Muscle of arm (tissue), 1 donor: ENCODE measurements at regions not wholly inside any gene's neighbourhood (a gene's known extent, or its start where the extent isn't known, plus 50 kb on each side); places are given as distances from the start of the nearest gene placed in this dataset.

Experiments used
- DNase-seq: peaks from one replicate; pipeline ENCODE4 v3.0.0-alpha.2; 2013

GRCh38 chr1:228975238-228975907 is 240.1 kb downstream of the RHOU start:
- DNase-seq = no peak

GRCh38 chr1:228976316-228976715 is 241.0 kb downstream of the RHOU start:
- no peak for DNase-seq

- DNase-seq = no peak
Measured at GRCh38 chr1:228977307-228977706, 242.0 kb downstream of the RHOU start.

- no peak for DNase-seq
Measured at GRCh38 chr1:228977741-228978140, 242.5 kb downstream of the RHOU start.

GRCh38 chr1:228978484-228979324 is 243.4 kb downstream of the RHOU start:
- peak; percentile 66 for DNase-seq

- DNase-seq = no peak
Measured at GRCh38 chr1:228979325-228979699, 244.0 kb downstream of the RHOU start.

GRCh38 chr1:228979774-228980173 is 244.5 kb downstream of the RHOU start:
- DNase-seq = no peak

- no peak for DNase-seq
Measured at GRCh38 chr1:228980232-228980937, 245.1 kb downstream of the RHOU start.

GRCh38 chr1:228982637-228983036 is 247.4 kb downstream of the RHOU start:
- DNase-seq = no peak

- no peak for DNase-seq
Measured at GRCh38 chr1:228983231-228983660, 248.0 kb downstream of the RHOU start.

GRCh38 chr1:228983661-228984060 is 248.4 kb downstream of the RHOU start:
- DNase-seq = no peak

GRCh38 chr1:228984107-228984506 is 248.8 kb downstream of the RHOU start:
- DNase-seq = no peak

- no peak for DNase-seq
Measured at GRCh38 chr1:228984646-228985631, 249.7 kb downstream of the RHOU start.

GRCh38 chr1:228985661-228986060 is 250.4 kb downstream of the RHOU start:
- DNase-seq = no peak

GRCh38 chr1:228986093-228986904 is 251.0 kb downstream of the RHOU start:
- DNase-seq = peak; percentile 58

- no peak for DNase-seq
Measured at GRCh38 chr1:228987286-228987685, 252.0 kb downstream of the RHOU start.

GRCh38 chr1:228987736-228988506 is 252.6 kb downstream of the RHOU start:
- no peak for DNase-seq

- DNase-seq = no peak
Measured at GRCh38 chr1:228988664-228989063, 253.4 kb downstream of the RHOU start.

- no peak for DNase-seq
Measured at GRCh38 chr1:228989176-228989575, 253.9 kb downstream of the RHOU start.

GRCh38 chr1:228989676-228989991 is 254.4 kb downstream of the RHOU start:
- no peak for DNase-seq
